Stimulated activated naive CD4-positive, alpha-beta T cell (primary cell): ENCODE measurements at regions not wholly inside any gene's neighbourhood (a gene's known extent, or its start where the extent isn't known, plus 50 kb on each side); places are given as distances from the start of the nearest gene placed in this dataset.
"Not testable (repeated sequence)": the region's sequence is repeated elsewhere in the genome, so short reads cannot be mapped to it uniquely, and the experiment has no call there.

Experiments
- DNase-seq, 6 experiments: peaks; one replicate each; lab custom pipeline; 2025; lab: John Stamatoyannopoulos, UW

DNA sequence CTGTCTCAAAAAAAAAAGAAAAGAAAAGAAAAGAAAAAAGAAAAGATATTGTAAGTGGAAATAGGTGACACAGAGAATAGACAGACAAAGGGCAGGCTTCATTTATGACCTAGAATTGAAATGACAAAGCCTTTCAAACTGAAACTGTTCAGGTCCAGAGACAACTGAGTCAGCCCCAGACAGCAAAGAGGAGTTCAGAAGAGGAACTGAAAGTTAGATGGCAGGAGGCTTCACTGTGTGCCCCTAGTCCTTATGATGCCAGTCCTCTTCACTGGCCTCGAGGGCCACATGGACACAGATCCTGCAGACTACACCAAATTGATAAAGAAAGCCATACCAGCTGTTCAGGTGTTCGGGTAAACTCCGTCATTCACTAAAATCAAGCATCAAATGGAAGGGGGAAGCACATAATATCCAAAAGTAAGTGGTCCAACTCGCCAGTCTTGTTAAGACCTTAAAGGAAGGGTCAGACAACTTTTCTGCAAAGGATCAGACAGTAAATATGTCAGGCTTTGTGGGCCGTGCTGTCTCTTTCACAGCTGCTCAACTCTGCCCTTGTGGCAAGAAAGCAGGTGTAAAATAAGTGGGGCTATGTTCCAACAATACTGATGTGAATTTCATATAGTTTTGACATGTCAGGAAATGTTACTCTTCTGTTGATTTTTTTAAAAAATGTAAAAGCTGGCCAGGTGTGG is 231.9 kb upstream of the MGAT5 start:
- DNase-seq = no peak

- DNase-seq = no peak
These were observed 230.0 kb upstream of the MGAT5 start for GRCh38 chr2:134023854-134024253.

- DNase-seq = no peak
These were observed 225.9 kb upstream of the MGAT5 start for GRCh38 chr2:134027980-134028379.

GRCh38 chr2:134029418-134029817 is 224.5 kb upstream of the MGAT5 start:
- DNase-seq = no peak

DNA sequence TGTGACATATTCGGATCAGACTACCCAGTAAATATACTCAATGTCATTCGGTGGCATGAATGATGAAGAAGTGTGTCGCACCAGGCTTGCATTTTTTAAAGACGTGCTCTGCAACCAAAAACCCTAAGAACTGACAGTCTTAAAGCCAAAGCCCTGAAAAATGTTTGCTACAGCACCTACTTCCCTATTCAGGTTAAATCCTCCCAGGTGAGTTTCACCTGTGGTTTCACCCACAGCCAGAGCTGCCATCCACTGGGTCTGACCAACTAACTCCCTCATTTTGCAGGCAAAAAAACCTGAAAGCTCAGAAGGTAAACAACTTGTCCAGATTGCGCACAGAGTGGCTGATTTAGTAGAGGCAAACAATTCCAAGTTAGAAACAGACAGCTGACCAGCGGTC is 222.3 kb upstream of the MGAT5 start:
- DNase-seq = no peak

GRCh38 chr2:134035605-134036370 is 218.1 kb upstream of the MGAT5 start:
- DNase-seq = no peak

GRCh38 chr2:134039912-134040581 is 213.8 kb upstream of the MGAT5 start:
- no peak for DNase-seq

DNA sequence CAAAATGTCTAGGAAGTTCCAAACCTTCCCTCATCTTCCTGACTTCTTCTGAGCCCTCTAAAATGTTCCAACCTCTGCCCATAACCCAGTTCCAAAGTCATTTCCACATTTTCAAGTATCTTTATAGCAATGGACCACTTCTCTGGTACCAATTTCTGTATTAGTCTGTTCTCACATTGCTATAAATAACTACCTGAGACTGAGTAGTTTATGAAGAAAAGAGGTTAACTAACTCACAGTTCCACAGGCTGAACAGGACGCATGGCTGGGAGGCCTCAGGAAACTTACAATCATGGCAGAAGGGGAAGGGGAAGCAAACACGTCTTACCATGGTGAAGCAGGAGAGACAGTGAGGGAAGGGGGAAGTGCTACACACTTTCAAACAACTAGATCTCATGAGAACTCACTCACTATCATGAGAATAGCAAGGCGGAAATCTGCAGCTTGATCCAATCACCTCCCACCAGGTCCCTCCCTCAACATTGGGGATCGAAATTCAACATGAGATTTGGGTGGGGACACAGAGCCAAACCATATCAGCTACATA is 213.2 kb upstream of the MGAT5 start:
- not testable (repeated sequence) for DNase-seq

GRCh38 chr2:134041877-134042276 is 212.0 kb upstream of the MGAT5 start:
- no peak for DNase-seq

GRCh38 chr2:134043028-134043427 is 210.8 kb upstream of the MGAT5 start:
- not testable (repeated sequence) for DNase-seq

- no peak for DNase-seq
These were observed 201.7 kb upstream of the MGAT5 start for GRCh38 chr2:134052173-134052572.

DNA sequence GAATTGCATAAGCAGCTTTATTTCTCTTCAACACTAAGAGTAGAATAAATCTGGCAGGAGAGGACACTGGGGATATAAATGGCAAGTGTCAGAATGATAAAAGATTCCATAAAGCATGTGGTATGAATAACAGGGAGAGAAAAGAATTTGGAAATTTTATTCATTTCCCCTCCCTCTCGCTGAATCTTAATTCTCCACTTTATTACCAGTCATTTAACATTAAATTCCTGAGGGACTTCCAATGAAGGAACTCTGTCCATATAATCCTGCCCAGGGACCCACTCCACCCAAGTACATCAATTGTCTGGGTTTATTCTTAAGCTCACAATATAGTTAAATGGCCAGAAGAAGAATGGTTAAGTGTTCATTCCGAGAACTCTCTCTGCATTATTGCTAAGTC is 197.7 kb upstream of the MGAT5 start:
- DNase-seq = no peak

DNA sequence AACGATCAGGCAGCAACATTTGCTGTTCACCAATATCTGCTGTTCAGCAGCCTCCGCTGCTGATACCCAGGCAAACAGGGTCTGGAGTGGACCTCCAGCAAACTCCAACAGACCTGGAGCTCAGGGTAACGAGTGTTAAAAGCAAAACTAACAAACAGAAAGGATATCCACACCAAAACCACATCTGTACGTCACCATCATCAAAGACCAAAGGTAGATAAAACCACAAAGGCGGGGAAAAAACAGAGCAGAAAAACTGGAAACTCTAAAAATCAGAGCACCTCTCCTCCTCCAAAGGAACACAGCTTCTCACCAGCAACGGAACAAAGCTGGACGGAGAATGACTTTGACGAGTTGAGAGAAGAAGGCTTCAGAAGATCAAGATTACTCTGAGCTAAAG is 192.8 kb upstream of the MGAT5 start:
- not testable (repeated sequence) for DNase-seq

DNA sequence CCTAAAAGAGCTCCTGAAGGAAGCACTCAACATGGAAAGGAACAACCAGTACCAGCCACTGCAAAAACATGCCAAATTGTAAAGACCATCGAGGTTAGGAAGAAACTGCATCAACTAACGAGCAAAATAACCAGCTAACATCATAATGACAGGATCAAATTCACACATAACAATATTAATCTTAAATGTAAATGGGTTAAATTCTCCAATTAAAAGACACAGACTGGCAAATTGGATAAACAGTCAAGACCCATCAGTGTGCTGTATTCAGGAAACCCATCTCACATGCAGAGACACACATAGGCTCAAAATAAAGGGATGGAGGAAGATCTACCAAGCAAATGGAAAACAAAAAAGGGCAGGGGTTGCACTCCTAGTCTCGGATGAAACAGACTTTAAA is 191.6 kb upstream of the MGAT5 start:
- DNase-seq = not testable (repeated sequence)

DNA sequence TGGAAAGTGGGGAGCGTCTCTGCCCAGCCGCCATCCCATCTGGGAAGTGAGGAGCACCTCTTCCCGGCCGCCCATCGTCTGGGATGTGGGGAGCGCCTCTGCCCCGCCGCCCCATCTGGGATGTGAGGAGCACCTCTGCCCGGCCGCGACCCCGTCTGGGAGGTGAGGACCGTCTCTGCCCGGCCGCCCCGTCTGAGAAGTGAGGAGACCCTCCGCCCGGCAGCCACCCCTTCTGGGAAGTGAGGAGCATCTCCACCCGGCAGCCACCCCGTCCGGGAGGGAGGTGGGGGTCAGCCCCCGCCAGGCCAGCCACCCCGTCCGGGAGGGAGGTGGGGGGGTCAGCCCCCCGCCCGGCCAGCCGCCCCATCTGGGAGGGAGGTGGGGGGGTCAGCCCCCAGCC is 190.0 kb upstream of the MGAT5 start:
- DNase-seq = not testable (repeated sequence)

GRCh38 chr2:134070281-134070741 is 183.6 kb upstream of the MGAT5 start:
- no peak for DNase-seq

DNA sequence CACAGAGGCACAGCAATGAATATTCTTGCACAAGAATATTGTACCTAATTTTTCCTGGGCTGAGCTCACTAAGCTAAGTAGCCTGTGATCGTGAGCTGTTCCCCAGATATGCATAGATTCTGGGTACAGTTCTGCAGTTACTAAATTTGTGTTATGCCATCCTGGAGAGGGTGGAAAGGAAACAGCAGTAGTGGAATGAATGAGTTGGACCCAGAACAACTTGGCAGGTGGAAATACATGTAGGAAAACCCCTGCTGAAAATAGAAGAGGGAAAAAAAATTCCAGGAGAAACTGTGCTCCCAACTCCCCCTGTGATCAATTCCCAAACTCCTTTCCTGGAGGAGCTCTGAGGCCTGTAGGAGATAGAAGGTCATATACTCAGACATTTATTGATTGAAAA is 181.5 kb upstream of the MGAT5 start:
- DNase-seq = no peak

DNA sequence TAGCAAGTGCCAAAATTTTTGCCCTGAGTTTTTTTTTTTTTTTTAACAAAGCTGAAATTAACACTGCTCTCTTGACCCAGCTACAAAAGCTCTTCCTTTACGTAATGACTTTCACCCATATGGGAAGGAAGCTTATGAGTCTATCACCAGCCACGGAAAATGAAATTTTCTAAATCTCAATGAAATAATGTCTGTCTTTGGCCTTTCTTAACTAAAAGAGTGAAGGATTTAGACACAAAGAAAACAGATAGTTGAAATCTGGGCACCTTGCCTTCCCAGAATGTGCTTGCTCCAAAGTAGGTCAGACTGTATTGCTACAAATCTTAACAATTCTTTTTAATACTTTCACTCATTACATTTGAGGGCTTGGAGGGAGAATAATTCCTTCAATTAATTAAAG is 180.8 kb upstream of the MGAT5 start:
- DNase-seq = no peak

GRCh38 chr2:134074619-134075018 is 179.3 kb upstream of the MGAT5 start:
- no peak for DNase-seq

DNA sequence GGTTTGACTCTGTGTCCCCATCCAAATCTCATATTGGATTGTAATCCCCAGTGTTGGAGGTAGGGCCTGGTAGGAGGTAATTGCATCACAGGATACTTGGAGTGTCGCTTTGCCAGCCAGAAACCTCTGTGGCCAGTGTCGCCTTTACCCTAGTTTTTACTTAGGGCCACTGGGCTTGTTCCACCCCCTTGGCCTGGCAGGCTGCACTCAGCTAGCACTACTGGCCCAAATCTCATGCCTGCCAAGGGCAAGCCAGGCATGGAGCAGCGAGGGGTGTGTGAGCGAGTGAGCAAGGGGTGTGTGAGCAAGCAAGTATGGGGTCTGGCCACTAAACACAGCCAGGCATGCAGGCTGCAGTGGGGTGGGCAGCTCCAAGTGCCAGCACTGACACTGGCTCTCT is 178.7 kb upstream of the MGAT5 start:
- no peak for DNase-seq

DNA sequence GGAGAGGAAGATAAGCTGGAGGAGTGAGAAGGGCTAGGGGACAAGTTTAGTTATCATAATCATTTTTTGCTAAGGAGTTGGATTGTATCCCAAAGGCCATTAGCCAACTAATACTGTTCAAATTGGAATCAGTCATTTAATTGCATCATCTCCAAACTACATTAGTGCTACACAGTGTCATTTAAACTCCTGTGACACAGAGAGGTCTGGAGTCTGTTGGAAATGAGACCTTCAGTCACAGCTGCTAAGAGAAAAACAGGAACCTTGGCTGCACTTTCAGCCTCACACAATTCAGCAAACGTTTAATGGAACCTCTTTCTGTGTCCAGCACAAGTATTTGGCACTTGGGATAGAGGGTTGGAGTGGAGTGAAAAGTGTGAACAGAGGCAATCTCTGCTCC is 175.5 kb upstream of the MGAT5 start:
- no peak for DNase-seq

- no peak for DNase-seq
These were observed 174.5 kb upstream of the MGAT5 start for GRCh38 chr2:134079373-134079772.
